MCF 10A (cell line): ENCODE measurements at regions not wholly inside any gene's neighbourhood (a gene's known extent, or its start where the extent isn't known, plus 50 kb on each side); places are given as distances from the start of the nearest gene placed in this dataset.

Experiments used
- BruUV-seq: library from RNA; stranded (reverse); fragments of 400-500 nt; replicated peaks from 2 replicates; lab custom pipeline; 2021; lab: Mats Ljungman, UMichigan
- CTCF ChIA-PET: fragments of 300-600 bp; sonication (Branson Sonifier 250); formaldehyde crosslinking; extraction: SDS; loops from one replicate; lab custom pipeline; 2021; ENCODE audit warnings: antibody characterized with exemption, inconsistent platforms; lab: Yijun Ruan, JAX
- POLR2A ChIA-PET: fragments of 300-600, 350-650 bp; sonication (Branson Sonifier 250); formaldehyde crosslinking; extraction: SDS; loops from one replicate; lab custom pipeline; 2020; ENCODE audit warnings: antibody characterized with exemption, inconsistent platforms; lab: Yijun Ruan, JAX
- DNase-seq: peaks from one replicate; pipeline ENCODE4 v3.0.0-alpha.2; 2018; ENCODE audit not compliant: unreplicated experiment
- H3K27ac Mint-ChIP-seq: one replicate; pipeline ENCODE4 v1.8.0; 2022; ENCODE audit warnings: mild to moderate bottlenecking, low read depth, mixed read lengths; ENCODE audit not compliant: unreplicated experiment
- H3K27me3 Mint-ChIP-seq: one replicate; pipeline ENCODE4 v1.8.0; 2022; ENCODE audit warnings: mixed read lengths; ENCODE audit not compliant: insufficient read depth, unreplicated experiment
- H3K36me3 Mint-ChIP-seq: one replicate; pipeline ENCODE4 v1.8.0; 2022; ENCODE audit warnings: mild to moderate bottlenecking, moderate library complexity, mixed read lengths; ENCODE audit not compliant: insufficient read depth, unreplicated experiment
- H3K4me1 Mint-ChIP-seq: one replicate; pipeline ENCODE4 v1.8.0; 2022; ENCODE audit warnings: mixed read lengths; ENCODE audit not compliant: insufficient read depth, unreplicated experiment
- H3K4me3 Mint-ChIP-seq: one replicate; pipeline ENCODE4 v1.8.0; 2022; ENCODE audit warnings: mild to moderate bottlenecking, moderate library complexity, mixed read lengths; ENCODE audit not compliant: unreplicated experiment
- H3K9me3 Mint-ChIP-seq: one replicate; pipeline ENCODE4 v1.8.0; 2022; ENCODE audit warnings: mixed read lengths; ENCODE audit not compliant: unreplicated experiment
- intact Hi-C: fragments of 100-400 bp; cut with micrococcal nuclease; formaldehyde crosslinking; loops from 2 replicates; pipeline ENCODE4 v1.14.1; 2022
- TF ChIP-seq, protein P1 (sequence below): fragments of 200-600 bp; IDR thresholded peaks from one replicate; pipeline ENCODE4 v1.8.0; 2022; ENCODE audit warnings: antibody characterized with exemption, mild to moderate bottlenecking; ENCODE audit not compliant: unreplicated experiment

DNA sequence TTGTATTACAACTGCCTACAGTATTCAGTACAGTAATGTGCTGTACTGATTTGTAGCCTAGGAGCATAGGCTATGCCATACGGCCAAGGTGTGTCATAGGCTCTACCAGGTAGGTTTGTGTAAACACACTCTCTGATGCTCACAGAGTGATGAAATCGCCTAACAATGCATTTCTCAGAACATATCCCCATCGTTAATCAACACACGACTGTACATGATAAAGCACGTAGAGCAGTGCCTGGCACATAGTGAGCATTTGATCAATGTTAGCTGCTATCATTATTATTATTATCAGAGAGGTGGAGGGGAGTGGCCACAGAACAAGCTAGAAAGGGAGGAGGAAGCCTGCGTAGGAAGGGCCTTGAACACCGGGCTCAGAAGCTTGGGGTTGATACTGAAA lies 81.1 kb upstream of the LHX1 start:
- TF ChIP-seq, protein P1, sequence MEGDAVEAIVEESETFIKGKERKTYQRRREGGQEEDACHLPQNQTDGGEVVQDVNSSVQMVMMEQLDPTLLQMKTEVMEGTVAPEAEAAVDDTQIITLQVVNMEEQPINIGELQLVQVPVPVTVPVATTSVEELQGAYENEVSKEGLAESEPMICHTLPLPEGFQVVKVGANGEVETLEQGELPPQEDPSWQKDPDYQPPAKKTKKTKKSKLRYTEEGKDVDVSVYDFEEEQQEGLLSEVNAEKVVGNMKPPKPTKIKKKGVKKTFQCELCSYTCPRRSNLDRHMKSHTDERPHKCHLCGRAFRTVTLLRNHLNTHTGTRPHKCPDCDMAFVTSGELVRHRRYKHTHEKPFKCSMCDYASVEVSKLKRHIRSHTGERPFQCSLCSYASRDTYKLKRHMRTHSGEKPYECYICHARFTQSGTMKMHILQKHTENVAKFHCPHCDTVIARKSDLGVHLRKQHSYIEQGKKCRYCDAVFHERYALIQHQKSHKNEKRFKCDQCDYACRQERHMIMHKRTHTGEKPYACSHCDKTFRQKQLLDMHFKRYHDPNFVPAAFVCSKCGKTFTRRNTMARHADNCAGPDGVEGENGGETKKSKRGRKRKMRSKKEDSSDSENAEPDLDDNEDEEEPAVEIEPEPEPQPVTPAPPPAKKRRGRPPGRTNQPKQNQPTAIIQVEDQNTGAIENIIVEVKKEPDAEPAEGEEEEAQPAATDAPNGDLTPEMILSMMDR, result no peak
- intact Hi-C loops, result no loop called here
- ChIA-PET POLR2A (interaction anchor here (0.5 kb wide), 1 partner anchor 93 kb away, joined by 3 read pairs; the partner anchor contains the start of gene AATF), CTCF (interaction anchor here (0.5 to 0.6 kb wide), 2 partner anchors 95 to 150 kb away, joined by 3 to 5 read pairs; no protein-coding TSS in a partner anchor)
- BruUV-seq, result no TSS peak
- peak; percentile 84 for DNase-seq
- Mint-ChIP-seq H3K4me3 (no peak overlapping the region), H3K27ac (peak overlapping the region; percentile 61), H3K36me3 (peaks cover 6% of the 10 kb centered on the region), H3K4me1 (peaks cover 31% of the 10 kb centered on the region), H3K27me3 (no peaks in the 10 kb centered on the region), H3K9me3 (no peaks in the 10 kb centered on the region)

DNA sequence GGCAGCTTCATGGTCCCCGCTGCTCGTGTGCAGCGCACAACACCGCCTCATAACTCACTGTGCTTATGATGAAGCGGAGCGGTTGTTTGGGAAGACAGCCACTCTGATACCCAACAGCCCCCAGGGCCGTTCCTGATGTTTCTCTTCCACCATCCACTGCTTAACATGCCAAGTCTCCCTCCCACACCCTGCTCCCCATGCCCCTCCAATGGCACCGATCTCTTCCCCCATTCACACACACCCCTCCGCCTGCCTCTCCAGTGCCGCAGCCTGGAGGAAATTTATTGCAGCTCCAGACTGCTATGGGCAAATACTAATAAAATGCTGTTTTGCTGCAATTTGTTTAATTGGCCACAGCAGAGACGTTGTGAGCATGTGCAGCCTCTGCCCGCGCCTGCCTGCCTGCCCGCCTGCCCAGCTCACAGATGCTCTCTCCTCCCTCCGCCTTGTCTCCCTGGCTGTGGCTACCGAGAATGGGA lies 80.3 kb upstream of the LHX1 start:
- H3K9me3 Mint-ChIP-seq, result no peaks in the 10 kb centered on the region
- no peak overlapping the region for H3K27ac Mint-ChIP-seq
- no peaks in the 10 kb centered on the region for H3K27me3 Mint-ChIP-seq
- TF ChIP-seq, protein P1, result no peak
- DNase-seq, result no peak
- CTCF ChIA-PET, result no interaction called here
- POLR2A ChIA-PET, result interaction anchor here (0.5 to 2.0 kb wide), 3 partner anchors 63 to 92 kb away, joined by 3 to 10 read pairs (median 3); partner anchors contain the start of gene AATF
- intact Hi-C loops, result no loop called here
- peaks cover 29% of the 10 kb centered on the region for H3K4me1 Mint-ChIP-seq
- no peak overlapping the region for H3K4me3 Mint-ChIP-seq
- H3K36me3 Mint-ChIP-seq, result peaks cover 6% of the 10 kb centered on the region
- BruUV-seq, result no TSS peak

DNA sequence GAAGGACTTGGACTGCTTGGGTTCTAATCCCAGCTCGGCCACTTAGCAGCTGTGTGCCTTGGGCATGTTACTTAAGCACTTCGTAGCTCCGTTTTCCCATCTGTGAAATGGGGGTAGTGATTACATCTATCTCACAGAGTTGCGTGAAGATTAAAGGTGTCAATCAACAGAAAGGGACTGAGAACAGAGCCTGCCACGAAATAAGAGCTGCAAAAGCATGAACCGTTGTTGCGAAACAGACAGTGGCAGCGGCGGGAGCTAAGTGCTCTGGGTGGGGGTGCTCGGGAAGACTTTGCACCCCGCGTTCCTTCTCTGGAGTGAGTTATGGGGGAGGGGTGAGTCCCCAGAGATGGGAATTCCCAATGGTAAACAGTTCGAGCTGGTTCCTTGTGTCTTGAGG lies 79.6 kb upstream of the LHX1 start:
- Mint-ChIP-seq H3K4me3 (no peak overlapping the region), H3K9me3 (no peaks in the 10 kb centered on the region), H3K27me3 (no peaks in the 10 kb centered on the region), H3K27ac (no peak overlapping the region), H3K4me1 (peaks cover 29% of the 10 kb centered on the region), H3K36me3 (peaks cover 6% of the 10 kb centered on the region)
- peak; percentile 19 for DNase-seq
- ChIA-PET POLR2A (interaction anchor here (0.5 to 2.0 kb wide), 2 partner anchors 63 to 91 kb away, joined by 3 to 10 read pairs; partner anchors contain the start of gene AATF), CTCF (no interaction called here)
- intact Hi-C loops, result no loop called here
- TF ChIP-seq, protein P1, result no peak
- no TSS peak for BruUV-seq

DNA sequence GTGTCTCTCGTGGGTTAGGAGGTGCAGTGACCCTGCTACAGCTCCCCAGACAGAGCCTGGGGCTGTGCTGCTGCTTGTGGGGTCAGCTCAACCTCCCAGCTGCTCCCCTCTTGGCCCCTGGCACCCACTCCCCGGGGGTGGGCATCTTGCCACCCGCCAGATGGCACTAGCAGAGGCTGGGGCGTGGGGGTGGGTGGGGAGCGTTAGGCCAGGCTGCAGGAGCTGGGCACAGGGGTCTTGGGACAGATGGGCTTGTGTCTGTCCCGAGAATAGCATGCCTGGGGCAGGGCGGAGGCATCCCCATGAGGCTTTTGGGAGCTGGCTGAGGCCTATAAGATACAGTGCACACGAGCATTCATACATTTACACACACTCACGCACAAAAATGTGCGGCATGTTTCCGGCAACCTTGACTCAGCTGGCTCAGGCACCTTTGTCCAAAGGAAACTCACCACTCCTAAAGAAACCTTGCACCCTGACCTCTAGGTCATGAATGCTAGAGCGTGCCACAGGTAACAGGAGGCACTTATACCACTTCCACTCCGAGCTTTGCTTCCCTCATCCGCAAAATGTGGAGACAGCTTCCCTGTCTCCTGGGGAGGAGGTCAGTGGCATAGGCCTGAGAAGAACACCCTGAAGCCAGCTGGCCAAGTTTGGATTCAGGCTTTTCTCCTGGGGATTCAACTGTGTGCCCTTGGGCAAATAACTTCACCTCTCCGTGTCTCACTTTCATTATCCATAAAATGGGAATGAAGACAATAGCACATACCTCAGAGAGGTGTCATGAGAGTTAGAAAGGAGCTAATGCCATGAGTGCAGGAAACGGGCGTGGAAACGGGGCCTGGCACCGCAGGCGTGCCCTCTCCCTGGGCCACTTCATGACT lies 78.9 kb upstream of the LHX1 start:
- no peaks in the 10 kb centered on the region for H3K9me3 Mint-ChIP-seq
- H3K4me1 Mint-ChIP-seq, result peaks cover 29% of the 10 kb centered on the region
- CTCF ChIA-PET, result interaction anchor here (0.8 kb wide), 1 partner anchor 132 kb away, joined by 3 read pairs; no protein-coding TSS in a partner anchor
- peak; percentile 66 for DNase-seq
- H3K27ac Mint-ChIP-seq, result peak overlapping the region; percentile 77
- TF ChIP-seq, protein P1, result no peak
- no TSS peak for BruUV-seq
- no peaks in the 10 kb centered on the region for H3K27me3 Mint-ChIP-seq
- intact Hi-C loops, result no loop called here
- H3K36me3 Mint-ChIP-seq, result peaks cover 6% of the 10 kb centered on the region
- H3K4me3 Mint-ChIP-seq, result peak overlapping the region; percentile 10
- POLR2A ChIA-PET, result interaction anchor here (0.6 to 2.0 kb wide), 2 partner anchors 50 to 90 kb away, joined by 3 to 10 read pairs; partner anchors contain the start of gene AATF
